ENCODE measurements at regions not wholly inside any gene's neighbourhood (a gene's known extent, or its start where the extent isn't known, plus 50 kb on each side); places are given as distances from the start of the nearest gene placed in this dataset.

- H3K4me3 ChIP-seq (ENCODE audit: low read depth, low read length), result no peak overlapping the region
- no peaks in the 10 kb centered on the region for H3K4me1 ChIP-seq (ENCODE audit: control insufficient read depth, insufficient read depth, low read length)
- TF ChIP-seq ZEB2 (tag by site-specific recombination; IDR thresholded peaks at IDR 0.05) (no peak), ZNF549 (tag by site-specific recombination; IDR thresholded peaks at IDR 0.05) (no peak), SP2 (tag by site-specific recombination; IDR thresholded peaks at IDR 0.05) (no peak), PRDM2 (tag by site-specific recombination; IDR thresholded peaks at IDR 0.05; ENCODE audit: borderline replicate concordance) (no peak), ZNF239 (tag by site-specific recombination; IDR thresholded peaks at IDR 0.05) (no peak), ZSCAN5A (tag by site-specific recombination; IDR thresholded peaks at IDR 0.05) (no peak), MYNN (tag by site-specific recombination; IDR thresholded peaks at IDR 0.05; ENCODE audit: borderline replicate concordance) (no peak), ZNF16 (tag by site-specific recombination; IDR thresholded peaks at IDR 0.05; ENCODE audit: low read depth) (no peak), ZNF26 (tag by site-specific recombination; IDR thresholded peaks at IDR 0.05) (no peak), IKZF3 (tag by site-specific recombination; IDR thresholded peaks at IDR 0.05) (no peak), KLF10 (tag by site-specific recombination; IDR thresholded peaks at IDR 0.05) (no peak), ZNF704 (tag by site-specific recombination; IDR thresholded peaks at IDR 0.05) (no peak), ELK4 (IDR thresholded peaks at IDR 0.05; ENCODE audit: borderline replicate concordance, low read depth, low read length) (no peak), ZBTB26 (tag by site-specific recombination; optimal IDR thresholded peaks at IDR 0.05) (no peak), MEIS1 (CRISPR knock-in tag; IDR thresholded peaks at IDR 0.05; ENCODE audit: borderline replicate concordance) (no peak), GLI2 (tag by site-specific recombination; IDR thresholded peaks at IDR 0.05; ENCODE audit: borderline replicate concordance, low read depth) (no peak)
- CTCF ChIA-PET, result interaction anchor here (0.7 to 1.6 kb wide), 2 partner anchors 13 to 287 kb away, joined by 3 to 4 read pairs; no protein-coding TSS in a partner anchor
- POLR2A ChIA-PET, result no interaction called here
- H3K9me3 ChIP-seq (ENCODE audit: control insufficient read depth, insufficient read depth, low read depth, low read length), result no peaks in the 10 kb centered on the region
- H3K36me3 ChIP-seq (ENCODE audit: control insufficient read depth in 2 of 2, insufficient read depth in 1 of 2, low read length in 2 of 2), result no peaks in the 10 kb centered on the region
- H3K27ac ChIP-seq (ENCODE audit: extremely low read depth, low read depth, low read length), result no peak overlapping the region
Measured at GRCh38 chr11:130722401-130722800, 193.9 kb downstream of the SNX19 start.
